Adrenal gland (tissue), 5 donors: ENCODE measurements at regions not wholly inside any gene's neighbourhood (a gene's known extent, or its start where the extent isn't known, plus 50 kb on each side); places are given as distances from the start of the nearest gene placed in this dataset.

Experiments
- CTCF ChIP-seq, 6 experiments: fragments of 450-650 bp in 4 of 6; fragments of 200-600 bp in 2 of 6; sonication (generic) in 1 of 6; IDR thresholded peaks; 1 replicate in 5 of 6; 2 replicates in 1 of 6; pipeline versions ENCODE4 v1.5.1 to v1.8.0; 2016 to 2021; ENCODE audit warnings: antibody characterized with exemption in 6 of 6, mild to moderate bottlenecking in 2 of 6, moderate library complexity in 1 of 6
- POLR2A ChIP-seq, 2 donors: fragments of 450-650 bp; IDR thresholded peaks; one replicate each; pipeline ENCODE4 v1.6.1; 2017; ENCODE audit warnings: antibody characterized with exemption in 2 of 2, mild to moderate bottlenecking in 2 of 2, moderate library complexity in 1 of 2
- donor health status: DM: no; HTN: no; CAD: no.

- TF ChIP-seq CTCF (IDR thresholded peaks at IDR 0.05) = no peak
- TF ChIP-seq POLR2A (IDR thresholded peaks at IDR 0.05) = no peak
Observed at GRCh38 chr2:52112141-52112540, 1080.2 kb upstream of the NRXN1 start.
